Immature natural killer cell (primary cell): ENCODE measurements at regions not wholly inside any gene's neighbourhood (a gene's known extent, or its start where the extent isn't known, plus 50 kb on each side); places are given as distances from the start of the nearest gene placed in this dataset.

ENCODE experiments used
- DNase-seq, 3 donors: peaks; one replicate each; pipeline ENCODE4 v3.0.0; 2022; ENCODE audit warnings: mixed read lengths in 1 of 3
- H3K27ac Mint-ChIP-seq, 6 donors: one replicate each; pipeline ENCODE4 v1.8.0; 2020; ENCODE audit warnings: mixed read lengths in 6 of 6, mild to moderate bottlenecking in 5 of 6, inconsistent platforms in 4 of 6, moderate library complexity in 3 of 6
- H3K27me3 Mint-ChIP-seq, 3 donors: one replicate each; pipeline ENCODE4 v1.8.0; 2020 to 2021; ENCODE audit warnings: low read depth in 3 of 3, mild to moderate bottlenecking in 3 of 3, mixed read lengths in 3 of 3, moderate library complexity in 3 of 3, inconsistent platforms in 1 of 3
- H3K36me3 Mint-ChIP-seq, 3 donors: one replicate each; pipeline ENCODE4 v1.8.0; 2020; ENCODE audit warnings: mixed read lengths in 3 of 3, inconsistent platforms in 2 of 3, mild to moderate bottlenecking in 2 of 3
- H3K4me1 Mint-ChIP-seq, 2 donors: one replicate each; pipeline ENCODE4 v1.8.0; 2020; ENCODE audit warnings: inconsistent platforms in 2 of 2, mild to moderate bottlenecking in 2 of 2, mixed read lengths in 2 of 2, moderate library complexity in 1 of 2
- H3K4me3 Mint-ChIP-seq, 5 donors: one replicate each; pipeline ENCODE4 v1.8.0; 2020; ENCODE audit warnings: mild to moderate bottlenecking in 5 of 5, mixed read lengths in 5 of 5, inconsistent platforms in 3 of 5, moderate library complexity in 3 of 5
- H3K9me3 Mint-ChIP-seq, 6 donors: one replicate each; pipeline ENCODE4 v1.8.0; 2020; ENCODE audit warnings: mild to moderate bottlenecking in 6 of 6, mixed read lengths in 6 of 6, inconsistent platforms in 4 of 6, moderate library complexity in 3 of 6

DNA sequence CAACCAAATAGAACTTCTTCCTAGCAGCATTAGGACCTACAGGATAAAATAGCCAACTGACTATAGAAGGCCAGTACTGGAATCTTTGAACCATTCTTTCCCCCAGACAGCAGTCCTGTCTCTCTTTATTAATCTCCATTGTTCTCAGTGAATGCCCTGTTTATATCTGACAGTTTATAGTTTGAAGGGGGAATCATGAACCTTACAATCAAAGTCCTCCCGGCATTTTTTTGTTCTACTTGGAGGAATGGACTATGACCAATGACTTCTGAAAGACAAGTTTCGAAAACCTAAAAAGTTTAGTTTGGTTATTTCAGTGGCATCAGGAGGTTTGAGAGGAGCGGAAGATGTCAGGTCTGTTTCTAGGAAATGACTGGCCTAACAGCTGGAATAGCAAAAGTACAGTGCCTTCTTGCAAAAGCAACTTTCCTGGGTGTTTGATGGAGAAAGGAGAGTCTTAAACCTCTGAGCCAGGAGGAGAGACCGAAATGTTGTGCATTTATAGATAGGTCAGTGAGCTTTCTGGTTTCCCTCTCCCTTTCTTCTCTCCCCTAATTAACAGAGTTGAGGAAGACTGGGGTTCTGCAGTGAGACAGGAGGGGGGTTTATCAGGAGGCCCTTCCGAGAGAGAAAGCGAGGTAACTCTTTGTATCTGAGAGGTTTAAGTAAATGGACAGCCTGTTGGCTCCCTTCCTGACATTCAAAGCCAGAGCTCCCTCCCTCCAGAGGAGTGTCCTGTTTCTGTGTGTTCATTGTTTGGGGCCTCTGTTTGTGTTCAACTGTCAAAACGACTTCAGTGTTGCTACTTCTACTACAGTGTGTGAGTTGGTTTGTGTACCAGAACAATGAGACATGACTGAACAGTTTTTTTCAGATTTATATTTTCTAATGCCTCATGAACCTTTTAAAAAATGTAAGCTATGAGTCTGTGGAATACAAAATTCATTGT lies 383.0 kb upstream of the RARB start:
- no peak overlapping the region for H3K4me3 Mint-ChIP-seq
- peaks cover 0 to 6% (median 2%) of the 10 kb centered on the region in 3 donors for H3K27me3 Mint-ChIP-seq
- no peak overlapping the region for H3K27ac Mint-ChIP-seq

GRCh38 chr3:25046911-25047771 lies 380.9 kb upstream of the RARB start:
- no peaks in the 10 kb centered on the region for H3K36me3 Mint-ChIP-seq

More for the DNA sequence above, 383.0 kb upstream of the RARB start:
- H3K9me3 Mint-ChIP-seq = no peaks in the 10 kb centered on the region
- H3K4me1 Mint-ChIP-seq = no peaks in the 10 kb centered on the region
- no peak for DNase-seq
- H3K36me3 Mint-ChIP-seq = no peaks in the 10 kb centered on the region

DNA sequence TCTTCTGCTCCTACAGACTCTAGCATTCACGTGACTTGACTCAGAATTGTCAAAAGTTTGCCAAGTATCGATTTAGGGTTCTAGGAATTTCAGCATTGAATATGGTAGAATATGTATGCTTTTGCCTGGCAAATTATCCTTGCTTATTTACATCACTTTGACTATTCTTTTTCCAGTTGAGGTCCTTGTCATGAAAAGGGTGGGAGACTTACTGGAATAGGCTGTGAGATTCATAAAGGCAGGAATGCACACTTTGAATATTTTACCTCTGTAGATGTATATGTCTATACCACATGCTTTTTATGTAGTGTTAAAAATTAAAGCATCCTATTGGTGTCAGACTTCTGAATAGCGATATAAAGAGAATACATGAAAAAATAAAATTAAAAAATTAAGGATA lies 378.8 kb upstream of the RARB start:
- Mint-ChIP-seq H3K27ac (no peak overlapping the region), H3K4me1 (no peaks in the 10 kb centered on the region), H3K9me3 (no peaks in the 10 kb centered on the region), H3K4me3 (no peak overlapping the region), H3K36me3 (no peaks in the 10 kb centered on the region), H3K27me3 (peaks cover 0 to 2% (median 1%) of the 10 kb centered on the region in 3 donors)
- no peak for DNase-seq

More at GRCh38 chr3:25046911-25047771, 380.9 kb upstream of the RARB start:
- Mint-ChIP-seq H3K4me3 (no peak overlapping the region), H3K27ac (no peak overlapping the region), H3K9me3 (no peaks in the 10 kb centered on the region), H3K4me1 (no peaks in the 10 kb centered on the region), H3K27me3 (peaks cover 0 to 2% (median 0%) of the 10 kb centered on the region in 3 donors)
- no peak for DNase-seq

- Mint-ChIP-seq H3K4me3 (no peak overlapping the region), H3K27ac (no peak overlapping the region), H3K9me3 (peaks cover 0 to 2% (median 0%) of the 10 kb centered on the region in 6 donors), H3K36me3 (no peaks in the 10 kb centered on the region), H3K27me3 (peaks cover 0 to 2% (median 0%) of the 10 kb centered on the region in 3 donors), H3K4me1 (no peaks in the 10 kb centered on the region)
- no peak for DNase-seq
Measured at GRCh38 chr3:25053360-25053759, 374.7 kb upstream of the RARB start.

DNA sequence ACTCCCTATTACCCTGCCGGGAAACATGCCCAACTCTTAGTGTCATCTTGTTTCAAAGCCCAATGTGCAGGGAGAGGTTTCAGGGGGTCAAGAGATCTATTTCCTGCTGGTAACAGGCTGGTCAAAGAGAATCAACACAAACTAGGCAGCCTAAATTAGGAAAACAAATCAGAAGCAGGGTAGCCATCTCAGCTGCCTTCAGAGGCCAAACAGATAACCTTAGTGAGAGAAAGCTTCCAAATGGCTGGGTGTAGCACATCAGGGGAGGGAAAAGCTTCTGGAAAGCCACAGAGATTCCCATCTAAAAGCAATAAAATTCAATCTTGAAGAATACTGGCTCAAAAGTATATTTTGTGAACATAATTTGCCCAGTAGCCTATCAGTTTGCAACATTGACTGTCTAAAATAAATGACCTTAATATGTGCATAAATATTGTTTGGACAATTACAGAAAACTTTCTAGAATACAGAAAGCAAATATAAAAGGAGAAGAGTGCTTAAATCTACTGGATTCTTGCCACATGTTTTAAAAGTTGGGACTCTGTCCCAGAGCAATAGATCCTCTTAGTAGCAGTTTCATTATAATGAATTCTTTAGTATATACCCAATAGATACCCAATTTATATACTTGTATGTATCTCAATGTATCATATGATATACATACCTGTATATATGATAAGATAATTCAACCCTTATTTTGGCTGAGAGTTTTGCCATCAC lies 371.9 kb upstream of the RARB start:
- no peak for DNase-seq
- Mint-ChIP-seq H3K27me3 (peaks cover 0 to 2% (median 0%) of the 10 kb centered on the region in 3 donors), H3K36me3 (no peaks in the 10 kb centered on the region), H3K9me3 (peaks cover 0 to 2% (median 0%) of the 10 kb centered on the region in 6 donors), H3K27ac (no peak overlapping the region), H3K4me3 (no peak overlapping the region), H3K4me1 (no peaks in the 10 kb centered on the region)

- no peak for DNase-seq
- Mint-ChIP-seq H3K4me1 (no peaks in the 10 kb centered on the region), H3K9me3 (peaks cover 0 to 2% (median 0%) of the 10 kb centered on the region in 6 donors), H3K27me3 (peaks cover 0 to 2% (median 0%) of the 10 kb centered on the region in 3 donors), H3K27ac (no peak overlapping the region), H3K4me3 (no peak overlapping the region), H3K36me3 (no peaks in the 10 kb centered on the region)
Measured at GRCh38 chr3:25056803-25057351, 371.2 kb upstream of the RARB start.

DNA sequence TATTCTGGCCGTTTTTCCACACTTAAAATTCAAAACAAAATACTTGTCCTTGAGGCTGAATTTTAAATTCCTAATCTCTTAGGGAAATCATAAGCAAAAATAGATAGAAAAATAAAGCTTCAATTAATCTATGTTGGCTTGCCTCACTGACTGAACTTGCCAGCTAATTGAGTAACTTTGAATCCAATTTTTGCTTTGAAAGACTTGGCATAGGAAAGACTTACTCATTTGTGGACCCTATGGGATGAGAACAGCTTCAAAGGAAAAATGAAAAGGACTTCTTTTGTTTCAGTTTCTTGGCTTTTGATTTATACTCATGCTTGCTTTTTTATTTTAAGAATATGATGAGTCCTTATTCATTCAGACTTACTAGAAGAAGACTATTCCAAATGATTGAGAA lies 370.7 kb upstream of the RARB start:
- Mint-ChIP-seq H3K4me3 (no peak overlapping the region), H3K27me3 (peaks cover 0 to 2% (median 0%) of the 10 kb centered on the region in 3 donors), H3K36me3 (no peaks in the 10 kb centered on the region), H3K9me3 (peaks cover 0 to 2% (median 0%) of the 10 kb centered on the region in 6 donors), H3K27ac (no peak overlapping the region), H3K4me1 (no peaks in the 10 kb centered on the region)
- no peak for DNase-seq

GRCh38 chr3:25064681-25065080 lies 363.4 kb upstream of the RARB start:
- H3K4me1 Mint-ChIP-seq = no peaks in the 10 kb centered on the region
- no peak overlapping the region for H3K4me3 Mint-ChIP-seq
- H3K27ac Mint-ChIP-seq = no peak overlapping the region
- H3K36me3 Mint-ChIP-seq = no peaks in the 10 kb centered on the region
- peaks cover 1 to 2% (median 2%) of the 10 kb centered on the region in 3 donors for H3K27me3 Mint-ChIP-seq
- DNase-seq = no peak
- H3K9me3 Mint-ChIP-seq = peaks cover 0 to 5% (median 0%) of the 10 kb centered on the region in 6 donors

DNA sequence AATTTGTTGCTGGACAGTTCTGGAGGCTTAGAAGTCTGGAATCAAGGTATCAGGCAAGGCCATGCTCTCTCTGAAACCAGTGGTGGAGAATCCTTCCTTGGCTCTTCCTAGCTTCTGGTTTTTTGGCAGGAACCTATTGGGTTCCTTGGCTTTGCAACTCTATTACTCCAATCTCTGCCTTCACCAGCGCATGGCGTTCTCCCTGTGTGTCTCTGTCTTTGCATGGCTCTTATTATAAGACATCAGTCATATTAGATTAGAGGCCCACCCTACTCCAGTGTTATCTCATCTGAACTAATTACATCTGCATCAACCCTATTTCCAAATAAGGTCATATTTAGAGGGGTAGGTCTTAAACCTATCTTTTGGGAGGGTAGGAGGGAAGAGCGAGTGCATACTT lies 358.1 kb upstream of the RARB start:
- no peak overlapping the region for H3K4me3 Mint-ChIP-seq
- no peak for DNase-seq
- H3K9me3 Mint-ChIP-seq = peaks cover 0 to 5% (median 0%) of the 10 kb centered on the region in 6 donors
- H3K27ac Mint-ChIP-seq = no peak overlapping the region
- peaks cover 1 to 3% (median 2%) of the 10 kb centered on the region in 3 donors for H3K27me3 Mint-ChIP-seq
- no peaks in the 10 kb centered on the region for H3K36me3 Mint-ChIP-seq
- H3K4me1 Mint-ChIP-seq = no peaks in the 10 kb centered on the region

- H3K4me1 Mint-ChIP-seq = no peaks in the 10 kb centered on the region
- H3K4me3 Mint-ChIP-seq = no peak overlapping the region
- no peak overlapping the region for H3K27ac Mint-ChIP-seq
- H3K9me3 Mint-ChIP-seq = peaks cover 0 to 3% (median 0%) of the 10 kb centered on the region in 6 donors
- peaks cover under 1 to 3% (median 1%) of the 10 kb centered on the region in 3 donors for H3K27me3 Mint-ChIP-seq
- no peak for DNase-seq
- no peaks in the 10 kb centered on the region for H3K36me3 Mint-ChIP-seq
Measured at GRCh38 chr3:25071846-25072245, 356.2 kb upstream of the RARB start.

GRCh38 chr3:25073423-25073822 lies 354.6 kb upstream of the RARB start:
- no peak overlapping the region for H3K27ac Mint-ChIP-seq

DNA sequence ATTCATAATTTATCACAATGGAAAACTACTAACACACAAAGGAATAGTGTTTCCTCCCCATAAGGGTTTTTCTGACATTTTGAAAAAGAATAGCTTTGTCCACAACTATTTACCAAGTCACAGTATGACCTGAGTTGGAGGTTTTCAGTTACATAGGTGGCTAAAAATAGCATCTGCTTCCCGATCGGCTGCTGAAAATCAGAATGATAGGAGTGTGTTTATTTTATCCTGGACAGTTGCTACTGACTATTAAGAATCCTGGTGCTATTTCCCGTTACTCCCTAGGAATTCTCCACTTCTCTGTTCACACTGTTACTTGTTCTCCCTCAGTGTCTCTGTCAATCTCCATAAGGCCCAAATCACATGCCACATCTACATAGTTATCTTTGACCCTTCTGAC lies 353.9 kb upstream of the RARB start:
- no peaks in the 10 kb centered on the region for H3K36me3 Mint-ChIP-seq
- H3K9me3 Mint-ChIP-seq = peaks cover 0 to 2% (median 0%) of the 10 kb centered on the region in 6 donors
- no peak overlapping the region for H3K27ac Mint-ChIP-seq
- peaks cover 0 to 2% (median under 1%) of the 10 kb centered on the region in 3 donors for H3K27me3 Mint-ChIP-seq
- no peak for DNase-seq
- H3K4me1 Mint-ChIP-seq = no peaks in the 10 kb centered on the region
- no peak overlapping the region for H3K4me3 Mint-ChIP-seq

More at GRCh38 chr3:25073423-25073822, 354.6 kb upstream of the RARB start:
- peaks cover 0 to 2% (median 0%) of the 10 kb centered on the region in 6 donors for H3K9me3 Mint-ChIP-seq
- peaks cover 0 to 3% (median 0%) of the 10 kb centered on the region in 3 donors for H3K27me3 Mint-ChIP-seq
- H3K4me1 Mint-ChIP-seq = no peaks in the 10 kb centered on the region
- DNase-seq = no peak
- no peak overlapping the region for H3K4me3 Mint-ChIP-seq
- no peaks in the 10 kb centered on the region for H3K36me3 Mint-ChIP-seq

DNA sequence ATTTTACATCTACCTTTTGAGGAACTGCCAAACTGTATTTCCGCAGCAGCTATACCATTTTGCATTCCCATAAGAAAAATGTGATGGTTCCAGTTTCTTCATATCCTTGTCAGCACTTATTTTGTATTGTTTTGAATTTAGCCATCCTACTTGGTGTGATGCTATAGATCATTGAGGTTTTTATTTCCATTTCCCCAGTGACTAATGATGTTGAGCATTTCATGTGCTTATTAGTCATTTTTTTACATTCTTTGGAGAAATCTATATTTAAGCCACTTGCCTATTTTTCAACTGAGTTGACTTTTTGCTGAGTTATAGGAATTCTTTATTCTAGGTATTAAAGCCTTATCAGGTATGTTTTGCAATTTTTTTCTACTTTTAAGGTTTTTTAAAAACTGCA lies 347.6 kb upstream of the RARB start:
- Mint-ChIP-seq H3K27ac (no peak overlapping the region), H3K4me3 (no peak overlapping the region), H3K9me3 (peaks cover 0 to 4% (median 0%) of the 10 kb centered on the region in 6 donors), H3K27me3 (peaks cover 0 to 2% (median 2%) of the 10 kb centered on the region in 3 donors), H3K36me3 (no peaks in the 10 kb centered on the region), H3K4me1 (no peaks in the 10 kb centered on the region)
- no peak for DNase-seq
